ENCODE measurements at regions not wholly inside any gene's neighbourhood (a gene's known extent, or its start where the extent isn't known, plus 50 kb on each side); places are given as distances from the start of the nearest gene placed in this dataset.

- TF ChIP-seq, protein P1, sequence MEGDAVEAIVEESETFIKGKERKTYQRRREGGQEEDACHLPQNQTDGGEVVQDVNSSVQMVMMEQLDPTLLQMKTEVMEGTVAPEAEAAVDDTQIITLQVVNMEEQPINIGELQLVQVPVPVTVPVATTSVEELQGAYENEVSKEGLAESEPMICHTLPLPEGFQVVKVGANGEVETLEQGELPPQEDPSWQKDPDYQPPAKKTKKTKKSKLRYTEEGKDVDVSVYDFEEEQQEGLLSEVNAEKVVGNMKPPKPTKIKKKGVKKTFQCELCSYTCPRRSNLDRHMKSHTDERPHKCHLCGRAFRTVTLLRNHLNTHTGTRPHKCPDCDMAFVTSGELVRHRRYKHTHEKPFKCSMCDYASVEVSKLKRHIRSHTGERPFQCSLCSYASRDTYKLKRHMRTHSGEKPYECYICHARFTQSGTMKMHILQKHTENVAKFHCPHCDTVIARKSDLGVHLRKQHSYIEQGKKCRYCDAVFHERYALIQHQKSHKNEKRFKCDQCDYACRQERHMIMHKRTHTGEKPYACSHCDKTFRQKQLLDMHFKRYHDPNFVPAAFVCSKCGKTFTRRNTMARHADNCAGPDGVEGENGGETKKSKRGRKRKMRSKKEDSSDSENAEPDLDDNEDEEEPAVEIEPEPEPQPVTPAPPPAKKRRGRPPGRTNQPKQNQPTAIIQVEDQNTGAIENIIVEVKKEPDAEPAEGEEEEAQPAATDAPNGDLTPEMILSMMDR (IDR thresholded peaks at IDR 0.05; ENCODE audit: low read length), result no peak
- TF ChIP-seq EZH2 (IDR thresholded peaks at IDR 0.05; ENCODE audit: borderline replicate concordance, low read length), result no peak
Measured at GRCh38 chr14:71856199-71856919, 75.9 kb upstream of the RGS6 start.

Data from OCI-LY1 (cell line).